GM21515 (cell line): ENCODE measurements at regions not wholly inside any gene's neighbourhood (a gene's known extent, or its start where the extent isn't known, plus 50 kb on each side); places are given as distances from the start of the nearest gene placed in this dataset.
"Not testable (repeated sequence)": the region's sequence is repeated elsewhere in the genome, so short reads cannot be mapped to it uniquely, and the experiment has no call there.

Experiments
- ATAC-seq: cut with Tn5 transposase; IDR thresholded peaks from one replicate; pipeline ENCODE4 v1.9.1; 2021; ENCODE audit not compliant: unreplicated experiment

- ATAC-seq, result no peak
Observed at GRCh38 chr16:65314627-65315008, 192.8 kb upstream of the CDH11 start.

- no peak for ATAC-seq
Observed at GRCh38 chr16:65313936-65314626, 192.2 kb upstream of the CDH11 start.

- no peak for ATAC-seq
Observed at GRCh38 chr16:65312795-65313194, 190.9 kb upstream of the CDH11 start.

GRCh38 chr16:65312071-65312470, 190.2 kb upstream of the CDH11 start:
- ATAC-seq, result no peak

- not testable (repeated sequence) for ATAC-seq
Observed at GRCh38 chr16:65310491-65310890, 188.6 kb upstream of the CDH11 start.

- ATAC-seq, result no peak
Observed at GRCh38 chr16:65309354-65309753, 187.5 kb upstream of the CDH11 start.

- ATAC-seq, result no peak
Observed at GRCh38 chr16:65308506-65308905, 186.6 kb upstream of the CDH11 start.

GRCh38 chr16:65307286-65307685, 185.4 kb upstream of the CDH11 start:
- no peak for ATAC-seq

GRCh38 chr16:65306722-65307121, 184.9 kb upstream of the CDH11 start:
- no peak for ATAC-seq

GRCh38 chr16:65306300-65306699, 184.4 kb upstream of the CDH11 start:
- ATAC-seq, result no peak

- ATAC-seq, result no peak
Observed at GRCh38 chr16:65305266-65305959, 183.6 kb upstream of the CDH11 start.

GRCh38 chr16:65301029-65301428, 179.2 kb upstream of the CDH11 start:
- ATAC-seq, result no peak

GRCh38 chr16:65297453-65297852, 175.6 kb upstream of the CDH11 start:
- ATAC-seq, result no peak

GRCh38 chr16:65295527-65295926, 173.7 kb upstream of the CDH11 start:
- ATAC-seq, result no peak

- no peak for ATAC-seq
Observed at GRCh38 chr16:65294708-65295107, 172.8 kb upstream of the CDH11 start.

- ATAC-seq, result no peak
Observed at GRCh38 chr16:65294165-65294564, 172.3 kb upstream of the CDH11 start.

GRCh38 chr16:65289022-65289421, 167.2 kb upstream of the CDH11 start:
- ATAC-seq, result no peak

- no peak for ATAC-seq
Observed at GRCh38 chr16:65287307-65287706, 165.4 kb upstream of the CDH11 start.

GRCh38 chr16:65285128-65286048, 163.5 kb upstream of the CDH11 start:
- ATAC-seq, result no peak

GRCh38 chr16:65284626-65285025, 162.8 kb upstream of the CDH11 start:
- no peak for ATAC-seq

GRCh38 chr16:65283181-65283651, 161.4 kb upstream of the CDH11 start:
- no peak for ATAC-seq

GRCh38 chr16:65281586-65281985, 159.7 kb upstream of the CDH11 start:
- ATAC-seq, result no peak
